LoVo (cell line): ENCODE measurements at regions not wholly inside any gene's neighbourhood (a gene's known extent, or its start where the extent isn't known, plus 50 kb on each side); places are given as distances from the start of the nearest gene placed in this dataset.

Experiments used
- DNase-seq: peaks from one replicate; pipeline ENCODE4 v3.0.0-alpha.2; 2016; ENCODE audit warnings: low spot score

- DNase-seq: no peak
These were observed 430.7 kb downstream of the EDEM1 start for GRCh38 chr3:5618170-5618569.

GRCh38 chr3:5630406-5630805 is 442.9 kb downstream of the EDEM1 start:
- no peak for DNase-seq

- no peak for DNase-seq
These were observed 446.5 kb downstream of the EDEM1 start for GRCh38 chr3:5633960-5634359.

- no peak for DNase-seq
These were observed 446.9 kb downstream of the EDEM1 start for GRCh38 chr3:5634411-5634810.

- DNase-seq: no peak
These were observed 448.2 kb downstream of the EDEM1 start for GRCh38 chr3:5635746-5636145.

- no peak for DNase-seq
These were observed 451.0 kb downstream of the EDEM1 start for GRCh38 chr3:5638550-5638949.

- no peak for DNase-seq
These were observed 457.5 kb downstream of the EDEM1 start for GRCh38 chr3:5644773-5645670.

- no peak for DNase-seq
These were observed 458.3 kb downstream of the EDEM1 start for GRCh38 chr3:5645692-5646410.

- no peak for DNase-seq
These were observed 462.8 kb downstream of the EDEM1 start for GRCh38 chr3:5650303-5650702.

GRCh38 chr3:5651351-5651750 is 463.8 kb downstream of the EDEM1 start:
- no peak for DNase-seq

- DNase-seq: no peak
These were observed 466.1 kb downstream of the EDEM1 start for GRCh38 chr3:5653426-5654143.

- DNase-seq: no peak
These were observed 469.6 kb downstream of the EDEM1 start for GRCh38 chr3:5657106-5657505.

- DNase-seq: no peak
These were observed 476.1 kb downstream of the EDEM1 start for GRCh38 chr3:5663601-5664000.

GRCh38 chr3:5666455-5666854 is 478.9 kb downstream of the EDEM1 start:
- no peak for DNase-seq

GRCh38 chr3:5673521-5673920 is 486.0 kb downstream of the EDEM1 start:
- DNase-seq: no peak

- DNase-seq: no peak
These were observed 487.8 kb downstream of the EDEM1 start for GRCh38 chr3:5675319-5675718.

- DNase-seq: no peak
These were observed 490.0 kb downstream of the EDEM1 start for GRCh38 chr3:5677555-5677954.

- DNase-seq: no peak
These were observed 490.7 kb downstream of the EDEM1 start for GRCh38 chr3:5678248-5678647.

GRCh38 chr3:5678844-5679243 is 491.3 kb downstream of the EDEM1 start:
- DNase-seq: no peak

- DNase-seq: no peak
These were observed 499.7 kb downstream of the EDEM1 start for GRCh38 chr3:5687230-5687629.

GRCh38 chr3:5690490-5690889 is 503.0 kb downstream of the EDEM1 start:
- no peak for DNase-seq

GRCh38 chr3:5690904-5691532 is 503.5 kb downstream of the EDEM1 start:
- peak; percentile 2 for DNase-seq
